Upper lobe of left lung (tissue), 4 donors: ENCODE measurements at regions not wholly inside any gene's neighbourhood (a gene's known extent, or its start where the extent isn't known, plus 50 kb on each side); places are given as distances from the start of the nearest gene placed in this dataset.

ENCODE experiments used
- CTCF ChIP-seq, 6 experiments: fragments of 450-650 bp in 4 of 6; fragments of 200-600 bp in 2 of 6; sonication (generic) in 2 of 6; IDR thresholded peaks; one replicate each; pipeline ENCODE4 v1.5.1; 2016 to 2019; ENCODE audit warnings: antibody characterized with exemption in 6 of 6
- POLR2AphosphoS5 ChIP-seq, 2 donors: sonication (generic); formaldehyde crosslinking; IDR thresholded peaks; one replicate each; pipeline ENCODE4 v1.5.1; 2017; ENCODE audit warnings: antibody characterized with exemption in 2 of 2

GRCh38 chr13:22698467-22698866, 482.3 kb upstream of the SGCG start:
- TF ChIP-seq CTCF (IDR thresholded peaks at IDR 0.05): no peak
- no peak for TF ChIP-seq POLR2AphosphoS5 (IDR thresholded peaks at IDR 0.05)
